ENCODE measurements at regions not wholly inside any gene's neighbourhood (a gene's known extent, or its start where the extent isn't known, plus 50 kb on each side); places are given as distances from the start of the nearest gene placed in this dataset.

DNA sequence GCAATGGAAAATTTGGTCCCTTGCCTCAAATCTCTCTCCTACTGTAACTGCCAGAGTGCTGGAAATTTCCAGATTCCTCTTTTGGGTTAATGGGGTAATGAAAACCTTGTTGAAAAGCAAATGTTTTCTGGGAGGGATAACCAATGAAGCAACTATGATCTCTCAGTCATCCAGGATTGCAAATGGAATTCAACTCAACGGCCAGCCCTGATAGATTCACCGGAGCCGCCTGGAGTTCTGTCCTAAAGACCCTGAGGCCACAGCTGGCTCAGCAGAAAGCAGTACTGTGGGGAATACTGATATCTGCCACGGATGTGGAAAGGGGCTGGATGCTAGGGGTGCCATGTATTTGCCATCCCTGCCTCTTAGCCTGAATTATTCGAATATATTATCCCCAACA, 167.8 kb downstream of the NRP2 start:
- H3K9me3 Mint-ChIP-seq = no peaks in the 10 kb centered on the region
- TF ChIP-seq, protein P1, sequence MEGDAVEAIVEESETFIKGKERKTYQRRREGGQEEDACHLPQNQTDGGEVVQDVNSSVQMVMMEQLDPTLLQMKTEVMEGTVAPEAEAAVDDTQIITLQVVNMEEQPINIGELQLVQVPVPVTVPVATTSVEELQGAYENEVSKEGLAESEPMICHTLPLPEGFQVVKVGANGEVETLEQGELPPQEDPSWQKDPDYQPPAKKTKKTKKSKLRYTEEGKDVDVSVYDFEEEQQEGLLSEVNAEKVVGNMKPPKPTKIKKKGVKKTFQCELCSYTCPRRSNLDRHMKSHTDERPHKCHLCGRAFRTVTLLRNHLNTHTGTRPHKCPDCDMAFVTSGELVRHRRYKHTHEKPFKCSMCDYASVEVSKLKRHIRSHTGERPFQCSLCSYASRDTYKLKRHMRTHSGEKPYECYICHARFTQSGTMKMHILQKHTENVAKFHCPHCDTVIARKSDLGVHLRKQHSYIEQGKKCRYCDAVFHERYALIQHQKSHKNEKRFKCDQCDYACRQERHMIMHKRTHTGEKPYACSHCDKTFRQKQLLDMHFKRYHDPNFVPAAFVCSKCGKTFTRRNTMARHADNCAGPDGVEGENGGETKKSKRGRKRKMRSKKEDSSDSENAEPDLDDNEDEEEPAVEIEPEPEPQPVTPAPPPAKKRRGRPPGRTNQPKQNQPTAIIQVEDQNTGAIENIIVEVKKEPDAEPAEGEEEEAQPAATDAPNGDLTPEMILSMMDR (IDR thresholded peaks at IDR 0.05) = no peak
- peaks cover 20% of the 10 kb centered on the region for H3K27me3 Mint-ChIP-seq (ENCODE audit: insufficient read depth)
- no peak overlapping the region for H3K4me3 Mint-ChIP-seq
- no peak overlapping the region for H3K27ac Mint-ChIP-seq
- H3K36me3 Mint-ChIP-seq (ENCODE audit: low read depth) = no peaks in the 10 kb centered on the region
- no peaks in the 10 kb centered on the region for H3K4me1 Mint-ChIP-seq (ENCODE audit: low read depth)
- no peak for DNase-seq

DNA sequence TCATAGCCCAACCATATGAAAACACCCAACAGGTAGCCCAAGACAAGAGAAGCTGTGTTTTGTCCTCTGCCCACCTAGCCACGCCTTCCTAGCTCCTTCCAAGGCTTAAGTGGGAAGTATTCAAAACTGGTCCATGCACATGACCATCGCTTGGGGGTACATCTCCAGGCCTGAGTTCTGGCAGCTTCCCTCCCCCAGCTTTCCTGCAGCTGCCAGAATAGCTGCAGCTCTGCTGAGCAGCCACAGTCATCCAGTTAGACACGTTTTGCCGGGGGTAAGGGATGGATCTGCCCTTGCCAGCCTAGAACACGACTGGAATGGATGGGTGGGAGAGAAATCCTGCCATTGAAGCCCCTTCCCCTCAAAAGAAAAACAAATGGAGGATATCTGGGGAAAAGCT, 166.8 kb downstream of the NRP2 start:
- Mint-ChIP-seq H3K27me3 (ENCODE audit: insufficient read depth) (peaks cover 17% of the 10 kb centered on the region), H3K27ac (no peak overlapping the region), H3K9me3 (no peaks in the 10 kb centered on the region), H3K36me3 (ENCODE audit: low read depth) (no peaks in the 10 kb centered on the region), H3K4me1 (ENCODE audit: low read depth) (no peaks in the 10 kb centered on the region), H3K4me3 (no peak overlapping the region)
- TF ChIP-seq, protein P1 (IDR thresholded peaks at IDR 0.05) = no peak
- no peak for DNase-seq

DNA sequence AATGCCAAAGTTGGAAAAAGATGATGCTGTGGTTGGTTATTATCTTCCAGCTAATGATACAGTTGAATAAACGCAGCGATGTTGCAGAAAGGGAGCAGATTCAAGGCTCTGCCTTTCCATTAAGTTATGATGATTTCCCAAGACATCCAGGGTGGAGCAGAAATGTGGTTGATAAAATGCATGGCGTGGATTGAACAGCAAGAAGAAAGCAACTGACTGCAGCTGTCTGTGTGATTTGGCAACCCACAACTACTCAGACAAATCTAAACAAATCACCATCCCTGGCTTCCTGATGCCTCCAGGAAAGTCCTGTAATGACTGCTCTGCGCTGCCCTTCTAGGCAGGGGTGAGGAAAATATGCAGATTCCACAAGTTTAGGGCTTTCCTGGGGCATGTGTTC, 166.3 kb downstream of the NRP2 start:
- no peak for DNase-seq
- TF ChIP-seq, protein P1 (IDR thresholded peaks at IDR 0.05) = no peak
- H3K27me3 Mint-ChIP-seq (ENCODE audit: insufficient read depth) = peaks cover 17% of the 10 kb centered on the region
- H3K27ac Mint-ChIP-seq = no peak overlapping the region
- H3K4me1 Mint-ChIP-seq (ENCODE audit: low read depth) = no peaks in the 10 kb centered on the region
- no peak overlapping the region for H3K4me3 Mint-ChIP-seq
- no peaks in the 10 kb centered on the region for H3K36me3 Mint-ChIP-seq (ENCODE audit: low read depth)
- no peaks in the 10 kb centered on the region for H3K9me3 Mint-ChIP-seq

All from HFFc6 (cell line).